ENCODE measurements at regions not wholly inside any gene's neighbourhood (a gene's known extent, or its start where the extent isn't known, plus 50 kb on each side); places are given as distances from the start of the nearest gene placed in this dataset.
A peak's percentile ranks its signal among the peaks of the same experiment; 100 is the strongest.

- DNase-seq (ENCODE audit: low spot score) = no peak
These were observed 1085.4 kb upstream of the SORCS1 start for GRCh38 chr10:108249940-108250339.

- DNase-seq (ENCODE audit: low spot score) = no peak
These were observed 1080.1 kb upstream of the SORCS1 start for GRCh38 chr10:108244443-108245228.

DNA sequence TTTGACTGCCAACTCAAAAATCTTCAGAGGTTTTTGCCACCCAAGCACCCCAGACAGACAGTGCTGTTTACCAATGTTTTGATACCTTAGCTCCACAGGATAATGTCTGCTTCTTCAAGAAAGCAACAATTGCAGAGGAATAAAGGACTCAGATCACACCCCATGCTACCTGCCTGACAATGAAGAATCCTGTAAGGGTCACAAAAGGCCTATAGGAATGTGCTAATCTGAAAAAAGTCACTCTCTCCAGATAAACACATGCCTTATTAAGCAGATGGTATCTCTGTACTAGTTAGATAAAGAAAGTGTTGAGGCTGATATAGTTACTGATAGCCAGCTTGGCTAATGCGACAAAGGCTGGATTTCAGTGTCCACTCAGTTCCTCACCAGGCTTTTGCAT, 1076.7 kb upstream of the SORCS1 start:
- no peak for DNase-seq (ENCODE audit: low spot score)

- no peak for DNase-seq (ENCODE audit: low spot score)
These were observed 1073.8 kb upstream of the SORCS1 start for GRCh38 chr10:108238261-108238660.

DNA sequence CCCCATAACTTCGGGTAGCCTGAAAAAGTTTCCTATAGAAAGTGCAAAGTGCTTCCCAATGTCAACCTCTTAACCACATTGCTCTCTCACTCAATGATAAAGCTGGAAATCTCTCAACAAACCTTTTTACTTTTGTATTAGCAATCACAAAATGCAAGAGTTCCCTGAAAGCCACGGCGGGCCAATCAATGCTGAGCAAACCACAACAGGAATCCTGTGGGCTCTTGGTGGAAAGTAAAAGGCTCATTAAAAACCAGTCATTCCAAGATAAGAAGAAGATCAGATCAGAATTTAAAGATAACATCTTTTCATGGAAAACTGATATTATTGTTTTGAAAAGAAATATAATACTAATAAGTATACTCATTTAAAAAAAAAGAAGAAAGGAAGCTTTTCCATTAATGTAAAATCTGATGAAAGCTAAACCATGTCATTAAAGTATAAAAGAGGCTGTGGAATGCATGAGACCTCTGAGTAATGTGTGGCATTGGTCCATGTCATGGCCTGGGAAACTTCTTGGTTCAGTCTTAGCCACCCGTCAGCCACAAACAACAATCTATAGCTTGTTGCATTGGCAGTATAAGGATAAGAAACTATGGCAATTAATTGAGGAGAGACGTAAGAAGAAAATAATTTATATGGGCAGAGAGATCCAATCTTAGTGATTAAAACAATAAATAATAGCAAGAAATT, 1066.1 kb upstream of the SORCS1 start:
- DNase-seq (ENCODE audit: low spot score) = no peak

- no peak for DNase-seq (ENCODE audit: low spot score)
These were observed 1044.2 kb upstream of the SORCS1 start for GRCh38 chr10:108208732-108209131.

DNA sequence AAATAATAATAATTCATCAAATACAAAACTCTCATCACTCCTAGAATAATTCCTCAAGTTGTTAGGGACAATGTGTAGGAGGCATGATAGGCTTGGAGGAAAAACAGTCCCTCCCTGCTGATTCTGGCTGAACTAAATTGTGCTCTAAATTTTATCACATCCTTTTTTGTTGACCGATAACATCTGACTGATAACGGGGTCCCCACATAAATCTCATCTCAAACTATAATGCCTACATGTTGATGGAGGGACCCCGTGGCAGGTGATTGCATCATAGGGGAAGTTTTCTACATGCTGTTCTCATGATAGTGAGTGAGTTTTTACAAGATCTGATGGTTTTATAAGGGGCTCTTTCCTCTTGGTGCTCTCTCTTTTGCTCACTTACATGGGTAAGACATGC, 1043.5 kb upstream of the SORCS1 start:
- no peak for DNase-seq (ENCODE audit: low spot score)

DNA sequence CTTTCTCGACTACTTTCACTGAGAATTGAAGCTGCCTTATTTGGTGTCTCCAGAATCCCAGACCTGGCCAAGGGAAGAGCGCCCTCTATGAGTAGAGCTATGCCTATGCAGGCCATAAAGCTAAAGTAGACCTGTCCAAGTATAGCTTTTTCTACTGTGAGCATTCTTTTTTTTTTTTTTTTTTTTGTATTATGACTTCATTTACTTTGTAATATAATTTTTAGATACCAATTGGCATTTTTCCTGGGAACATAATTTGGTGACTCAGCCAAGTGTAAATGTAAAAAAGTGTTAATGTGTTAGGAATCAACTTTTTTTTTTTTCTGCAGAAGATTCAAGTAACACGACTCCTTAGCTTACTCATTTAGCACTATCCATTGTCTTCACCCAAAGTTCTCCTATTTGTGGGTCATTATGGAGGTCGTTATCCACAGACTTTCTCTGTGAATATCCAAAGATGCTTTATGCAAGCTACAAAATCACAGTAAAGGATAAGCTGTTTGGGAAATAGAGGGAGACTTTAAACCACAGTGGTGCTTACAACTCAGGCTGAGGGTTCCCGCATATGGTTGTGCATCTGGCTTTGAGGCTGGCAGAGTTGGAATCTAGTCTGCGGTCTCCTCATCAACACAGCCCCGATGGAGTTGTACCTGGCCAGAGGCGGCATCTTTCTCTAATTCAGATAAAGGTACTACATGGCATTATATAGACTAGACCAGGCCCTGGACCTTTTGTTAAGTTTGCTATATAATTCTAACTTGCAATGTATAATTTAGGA, 1040.2 kb upstream of the SORCS1 start:
- peak; percentile 30 for DNase-seq (ENCODE audit: low spot score)

- no peak for DNase-seq (ENCODE audit: low spot score)
These were observed 1039.5 kb upstream of the SORCS1 start for GRCh38 chr10:108203905-108204527.

- no peak for DNase-seq (ENCODE audit: low spot score)
These were observed 1023.0 kb upstream of the SORCS1 start for GRCh38 chr10:108187408-108188012.

GRCh38 chr10:108184114-108184513, 1019.6 kb upstream of the SORCS1 start:
- DNase-seq (ENCODE audit: low spot score) = no peak

DNA sequence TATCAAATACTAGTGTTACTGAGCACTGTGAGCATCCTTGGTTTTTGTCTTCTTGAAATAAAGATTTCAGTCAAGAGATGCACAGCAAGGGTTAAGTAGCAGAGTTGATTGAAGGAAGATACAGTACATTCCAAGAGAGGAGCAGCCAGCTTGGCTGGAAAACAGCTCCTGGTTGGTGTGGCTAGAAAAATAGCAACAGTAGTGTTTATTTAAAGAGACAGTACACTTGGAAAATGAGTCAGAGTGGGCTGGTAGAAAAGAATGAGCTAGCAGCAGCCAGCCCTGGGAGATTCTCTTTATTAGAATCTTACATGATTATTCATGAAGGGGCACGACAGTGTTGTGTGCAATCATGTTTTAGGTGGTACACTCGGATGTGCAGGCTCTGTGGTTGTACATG, 1016.4 kb upstream of the SORCS1 start:
- DNase-seq (ENCODE audit: low spot score) = no peak

DNA sequence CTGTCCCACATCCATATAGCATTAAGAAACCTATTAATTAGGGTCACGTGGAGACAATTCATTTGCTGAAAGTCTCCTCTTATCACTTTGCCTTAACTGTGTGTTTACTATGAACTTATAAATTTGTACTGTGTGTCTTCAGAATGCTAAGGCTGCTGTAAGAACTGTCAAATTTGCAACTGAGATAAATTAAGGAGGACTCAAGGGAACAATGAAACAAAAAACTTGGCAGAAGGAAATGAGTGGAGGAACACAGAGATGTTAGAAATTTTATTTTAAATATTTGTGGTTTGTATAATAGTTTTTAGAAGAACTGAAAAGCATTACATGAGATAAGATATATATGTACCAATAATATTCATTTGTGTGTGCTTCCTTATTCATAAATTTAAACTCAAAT, 1005.3 kb upstream of the SORCS1 start:
- DNase-seq (ENCODE audit: low spot score) = no peak

- DNase-seq (ENCODE audit: low spot score) = no peak
These were observed 1003.3 kb upstream of the SORCS1 start for GRCh38 chr10:108167766-108168165.

GRCh38 chr10:108166401-108166800, 1001.9 kb upstream of the SORCS1 start:
- DNase-seq (ENCODE audit: low spot score) = no peak

DNA sequence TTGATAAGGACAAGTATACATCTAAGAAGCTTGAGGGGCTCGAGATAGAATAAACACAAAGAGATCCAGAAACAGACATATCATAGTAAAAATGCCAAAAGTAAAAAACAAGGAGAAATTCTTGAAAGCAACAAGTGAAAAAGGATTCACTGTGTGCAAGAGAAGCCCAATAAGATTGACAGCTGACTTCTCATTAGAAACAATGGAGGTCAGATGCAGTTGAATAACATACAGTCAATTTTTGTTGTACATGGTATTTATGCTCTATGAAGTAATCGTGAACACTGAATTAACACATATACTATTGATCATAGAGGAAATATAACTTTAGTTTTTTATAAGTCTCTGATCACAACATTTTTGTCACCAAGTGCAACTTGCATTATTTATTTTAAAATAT, 982.8 kb upstream of the SORCS1 start:
- DNase-seq (ENCODE audit: low spot score) = no peak

DNA sequence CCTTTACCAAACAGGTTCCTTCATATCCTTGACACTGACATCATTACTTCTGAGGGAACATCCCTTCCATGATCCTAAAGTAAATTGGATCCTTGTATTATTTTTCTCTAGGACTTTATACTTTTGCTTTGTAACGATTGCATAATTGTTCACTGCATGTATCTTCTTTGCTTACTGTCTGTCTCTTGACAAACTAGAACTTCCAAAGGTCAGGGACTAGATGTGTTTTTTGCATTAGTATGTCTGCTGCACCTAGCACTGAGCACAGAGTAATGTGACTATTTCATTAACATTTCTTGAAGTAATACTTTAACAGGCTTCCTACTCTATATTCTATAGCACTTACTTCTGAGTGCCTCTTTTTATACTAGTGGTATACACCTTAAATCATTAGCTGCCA, 976.6 kb upstream of the SORCS1 start:
- no peak for DNase-seq (ENCODE audit: low spot score)

DNA sequence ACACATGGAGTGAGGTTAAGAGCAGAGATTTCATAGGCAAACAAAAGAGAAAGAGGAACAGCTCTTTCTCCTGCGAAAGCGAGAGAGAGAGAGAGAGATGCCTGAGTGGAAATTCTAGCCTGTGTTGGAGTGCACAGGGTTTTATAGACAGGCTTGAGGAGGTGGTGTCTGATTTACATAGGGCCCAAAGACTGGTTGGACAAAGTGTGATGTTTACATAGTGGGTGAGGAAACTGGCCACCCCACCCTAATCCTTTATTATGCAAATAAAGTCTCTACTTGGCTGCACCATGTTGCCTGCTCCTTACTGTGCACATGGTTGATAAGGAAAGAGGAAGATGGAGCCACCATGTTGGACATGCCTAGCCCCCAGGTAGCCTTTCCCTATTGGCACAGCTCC, 967.8 kb upstream of the SORCS1 start:
- DNase-seq (ENCODE audit: low spot score) = no peak

DNA sequence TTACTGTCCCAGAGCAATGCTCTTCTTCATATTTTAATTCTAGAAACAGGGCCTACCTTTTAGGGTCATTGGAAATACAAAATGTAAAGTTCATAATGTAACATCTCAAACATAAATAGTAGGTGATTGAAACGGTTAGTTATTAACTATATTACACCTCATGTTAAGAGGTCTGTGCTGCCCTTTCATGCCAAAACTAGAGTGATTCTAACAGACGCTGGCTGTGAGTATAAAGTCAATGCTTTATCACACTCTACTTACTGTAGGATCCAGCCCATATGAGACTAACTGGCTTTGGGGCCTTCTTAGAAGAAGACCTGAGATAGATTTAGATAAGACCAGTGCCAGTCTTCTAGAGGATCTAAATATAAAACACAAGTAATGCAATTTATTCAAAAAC, 966.1 kb upstream of the SORCS1 start:
- no peak for DNase-seq (ENCODE audit: low spot score)

DNA sequence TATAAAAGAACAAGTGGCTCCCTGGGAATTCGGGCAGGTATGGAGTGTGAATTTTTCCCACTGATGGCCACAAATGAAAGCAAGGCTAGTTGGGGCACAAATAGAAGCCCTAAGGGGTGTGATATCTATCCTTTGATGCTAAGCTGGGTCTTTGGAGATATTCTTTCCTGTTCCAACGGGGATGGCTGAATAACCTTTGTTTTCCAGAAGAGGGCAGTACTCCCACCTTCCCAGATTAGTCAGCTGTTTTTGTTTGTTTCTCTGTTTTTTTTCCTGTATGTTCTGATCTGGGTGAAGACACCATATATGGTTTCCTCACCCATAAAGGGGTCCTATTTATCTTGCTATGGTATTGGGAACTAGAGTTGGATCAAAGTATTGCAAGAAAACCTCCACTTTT, 947.7 kb upstream of the SORCS1 start:
- no peak for DNase-seq (ENCODE audit: low spot score)

DNA sequence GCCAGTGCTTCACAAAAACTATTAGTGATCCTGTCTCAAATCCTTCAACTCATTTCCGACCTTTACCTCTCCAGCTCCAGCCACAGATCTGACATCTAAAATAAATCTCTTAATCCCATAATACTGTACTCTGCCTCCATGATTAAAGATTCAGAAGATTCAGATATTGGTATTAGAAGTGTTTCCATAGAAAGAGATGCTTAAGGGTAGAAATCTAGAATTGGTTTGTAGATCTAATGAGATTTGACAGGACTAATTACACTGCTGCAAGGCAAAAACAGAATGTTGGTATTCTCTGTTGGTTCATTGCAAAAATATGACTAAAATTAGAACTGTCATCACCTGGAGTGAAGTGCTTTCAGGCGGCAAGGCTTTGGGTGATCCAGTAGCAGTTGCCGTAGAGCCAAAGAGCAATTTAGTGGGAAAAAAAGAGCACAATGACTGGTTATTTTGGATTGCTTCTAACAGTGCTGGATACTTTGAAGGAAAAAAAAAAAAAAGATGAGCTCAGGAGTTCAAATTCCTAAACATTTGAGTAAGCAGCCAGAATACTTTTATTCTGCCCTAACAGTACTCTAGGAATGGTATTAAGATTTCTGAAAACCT, 940.1 kb upstream of the SORCS1 start:
- no peak for DNase-seq (ENCODE audit: low spot score)

DNA sequence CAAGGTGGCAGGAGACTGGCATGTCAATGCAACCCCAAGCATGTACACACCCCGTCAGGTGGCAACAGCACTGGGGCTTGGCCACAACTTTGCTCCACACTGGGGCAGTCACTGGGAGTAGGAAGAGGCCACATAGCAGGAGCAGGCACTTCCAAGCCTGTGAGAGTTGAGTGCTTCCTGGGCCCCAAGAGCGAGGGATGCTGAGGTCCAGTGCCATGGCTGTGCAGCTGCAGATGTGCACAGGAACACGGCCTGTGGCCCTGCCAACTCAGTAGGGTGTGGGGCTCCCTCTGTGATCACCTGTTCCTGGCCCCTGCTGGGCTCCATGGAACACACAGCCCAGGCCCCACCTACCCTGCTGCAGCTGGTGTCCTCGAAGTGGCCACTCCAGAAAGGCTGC, 932.8 kb upstream of the SORCS1 start:
- no peak for DNase-seq (ENCODE audit: low spot score)
